OCI-LY1 (cell line): ENCODE measurements at regions not wholly inside any gene's neighbourhood (a gene's known extent, or its start where the extent isn't known, plus 50 kb on each side); places are given as distances from the start of the nearest gene placed in this dataset.

Source experiments
- CTCF ChIP-seq: fragments of 200-600 bp; sonication (generic), shearing (Covaris generic); IDR thresholded peaks from 2 replicates; pipeline ENCODE4 v1.5.1; 2017; ENCODE audit warnings: mild to moderate bottlenecking, antibody characterized with exemption, low read length, moderate library complexity, mixed read lengths
- EZH2 ChIP-seq: fragments of 200-600 bp; sonication (generic), shearing (Covaris generic); IDR thresholded peaks from 2 replicates; pipeline ENCODE4 v1.8.0; 2017; ENCODE audit warnings: borderline replicate concordance, mixed run types, mild to moderate bottlenecking, antibody characterized with exemption, low read length, moderate library complexity, mixed read lengths

- no peak for TF ChIP-seq CTCF
- no peak for TF ChIP-seq EZH2
Observed at GRCh38 chr6:97805596-97805995, 522.6 kb upstream of the MMS22L start.
